Endothelial cell of umbilical vein (primary cell): ENCODE measurements at regions not wholly inside any gene's neighbourhood (a gene's known extent, or its start where the extent isn't known, plus 50 kb on each side); places are given as distances from the start of the nearest gene placed in this dataset.

Experiments used
- BruUV-seq: library from RNA; stranded (reverse); fragments of 400-500 nt; replicated peaks from 2 replicates; lab custom pipeline; 2021; lab: Mats Ljungman, UMichigan
- CTCF ChIA-PET: fragments of 300-600, 350-600 bp; sonication (Branson Sonifier 250); formaldehyde crosslinking; loops from one replicate; lab custom pipeline; 2021; ENCODE audit warnings: antibody characterized with exemption, inconsistent platforms; lab: Charles Lee
- POLR2A ChIA-PET: fragments of 300-600, 350-600 bp; sonication (Branson Sonifier 250); formaldehyde crosslinking; loops from one replicate; lab custom pipeline; 2021; ENCODE audit warnings: antibody characterized with exemption, inconsistent platforms; lab: Charles Lee
- DNase-seq: peaks from one replicate; pipeline ENCODE4 v3.0.0-alpha.2; 2011; ENCODE audit warnings: low read depth, low spot score
- FAIRE-seq: peaks from 2 replicates; lab custom pipeline; 2011; peaks lifted over from hg19 to GRCh38; lab: Jason Lieb, UNC
- H2AFZ ChIP-seq: 2 replicates; pipeline ENCODE4 v1.6.0; 2012; ENCODE audit warnings: low read depth, low read length, control low read depth, inconsistent platforms
- H3K27ac ChIP-seq: 2 replicates; pipeline ENCODE4 v1.5.1; 2011; ENCODE audit warnings: low read depth, mild to moderate bottlenecking, control low read depth, low read length, moderate library complexity; ENCODE audit not compliant: insufficient read depth
- H3K27me3 ChIP-seq, 2 experiments: 2 replicates each; pipeline versions ENCODE4 v1.6.0 to v1.6.1; 2011; ENCODE audit warnings: low read length in 2 of 2, mixed read lengths in 1 of 2; ENCODE audit not compliant: control insufficient read depth in 2 of 2, insufficient read depth in 2 of 2
- H3K36me3 ChIP-seq, 2 experiments: 2 replicates in 1 of 2; 3 replicates in 1 of 2; pipeline ENCODE4 v1.5.1; 2011; ENCODE audit warnings: low read length in 2 of 2, mild to moderate bottlenecking in 1 of 2, moderate library complexity in 1 of 2; ENCODE audit not compliant: control insufficient read depth in 2 of 2, insufficient read depth in 2 of 2; ENCODE audit errors: extremely low read depth in 1 of 2
- H3K4me1 ChIP-seq: 3 replicates; pipeline ENCODE4 v1.5.1; 2011; ENCODE audit warnings: mild to moderate bottlenecking, low read length; ENCODE audit not compliant: control insufficient read depth, insufficient read depth; ENCODE audit errors: extremely low read depth
- H3K4me2 ChIP-seq: 2 replicates; pipeline ENCODE4 v1.6.1; 2011; ENCODE audit warnings: low read length, control low read depth, mixed read lengths; ENCODE audit not compliant: insufficient read depth
- H3K4me3 ChIP-seq, 3 experiments: fragments of 200-600 bp in 1 of 3; sonication (generic), shearing (Covaris generic) in 1 of 3; replicated peaks in 1 of 3; 2 replicates each; pipeline ENCODE4 v1.5.1; 2011 to 2016; ENCODE audit warnings: control low read depth in 3 of 3, low read length in 3 of 3, mild to moderate bottlenecking in 2 of 3, inconsistent platforms in 1 of 3, low read depth in 1 of 3, moderate library complexity in 1 of 3; ENCODE audit not compliant: insufficient read depth in 1 of 3
- H3K79me2 ChIP-seq: 2 replicates; pipeline ENCODE4 v1.6.0; 2012; ENCODE audit warnings: low read length, inconsistent platforms; ENCODE audit not compliant: control insufficient read depth, insufficient read depth
- H3K9ac ChIP-seq: replicated peaks from 2 replicates; pipeline ENCODE3; 2011; ENCODE audit warnings: low read length, control low read depth; ENCODE audit not compliant: insufficient read depth; ENCODE audit errors: extremely low read depth
- H3K9me1 ChIP-seq: replicated peaks from 3 replicates; pipeline ENCODE4 v1.6.0; 2011; ENCODE audit warnings: mild to moderate bottlenecking, low read length; ENCODE audit not compliant: control insufficient read depth, insufficient read depth; ENCODE audit errors: extremely low read depth
- H3K9me3 ChIP-seq: replicated peaks from 2 replicates; pipeline ENCODE4 v1.5.1; 2012; ENCODE audit warnings: low read length, inconsistent platforms; ENCODE audit not compliant: control insufficient read depth, insufficient read depth
- H4K20me1 ChIP-seq: replicated peaks from 2 replicates; pipeline ENCODE3; 2011; ENCODE audit warnings: mild to moderate bottlenecking, low read length; ENCODE audit not compliant: control insufficient read depth, insufficient read depth; ENCODE audit errors: extremely low read depth
- EZH2 ChIP-seq: IDR thresholded peaks from 2 replicates; pipeline ENCODE4 v1.6.1; 2012; ENCODE audit warnings: borderline replicate concordance, low read depth, mild to moderate bottlenecking, moderate library complexity, low read length, inconsistent platforms; ENCODE audit not compliant: severe bottlenecking
- FOS ChIP-seq: IDR thresholded peaks from 2 replicates; pipeline ENCODE4 v1.6.1; 2011; ENCODE audit warnings: mild to moderate bottlenecking, low read length, moderate library complexity, borderline replicate concordance; ENCODE audit not compliant: insufficient read depth
- GATA2 ChIP-seq: IDR thresholded peaks from 2 replicates; pipeline ENCODE4 v1.7.0; 2011; ENCODE audit warnings: low read depth, mild to moderate bottlenecking, moderate library complexity, mixed read lengths, low read length; ENCODE audit not compliant: insufficient read length, insufficient read depth
- JUN ChIP-seq: IDR thresholded peaks from 2 replicates; pipeline ENCODE4 v1.6.1; 2011; ENCODE audit warnings: borderline replicate concordance, low read depth; ENCODE audit not compliant: insufficient read length, insufficient read depth
- MYC ChIP-seq: IDR thresholded peaks from one replicate; pipeline ENCODE4 v1.6.1; 2011; ENCODE audit warnings: mild to moderate bottlenecking, low read depth, low read length
- POLR2A ChIP-seq: IDR thresholded peaks from 2 replicates; pipeline ENCODE4 v1.6.1; 2012; ENCODE audit warnings: low read depth, mild to moderate bottlenecking, control low read depth, low read length
- POLR2AphosphoS5 ChIP-seq: IDR thresholded peaks from 2 replicates; pipeline ENCODE4 v1.6.1; 2012; ENCODE audit warnings: low read depth, mild to moderate bottlenecking, control low read depth, low read length, moderate library complexity; ENCODE audit not compliant: insufficient read depth
- dilution Hi-C: fragments of 300-500 bp; cut with MboI; formaldehyde crosslinking; loops from one replicate; pipeline ENCODE4 v1.15.0; 2019; ENCODE audit warnings: low sequenced_read_pairs; ENCODE audit not compliant: extremely low pct_ligation_motif_present
- intact Hi-C: fragments of 100-400 bp; cut with micrococcal nuclease; formaldehyde crosslinking; loops from one replicate; pipeline ENCODE4 v1.10.0; 2022
- TF ChIP-seq, protein P1 (sequence below), 2 donors: IDR thresholded peaks; 1 replicate in 1 of 2; 2 replicates in 1 of 2; pipeline ENCODE4 v1.5.1; 2011; ENCODE audit warnings: low read length in 2 of 2, mild to moderate bottlenecking in 2 of 2, moderate library complexity in 2 of 2, control low read depth in 1 of 2, inconsistent platforms in 1 of 2, low read depth in 1 of 2; ENCODE audit not compliant: insufficient read depth in 1 of 2; ENCODE audit errors: extremely low read depth in 1 of 2
- TF ChIP-seq, protein P2 (sequence below): IDR thresholded peaks from 2 replicates; pipeline ENCODE4 v1.6.1; 2011; ENCODE audit not compliant: insufficient read depth, insufficient read length

DNA sequence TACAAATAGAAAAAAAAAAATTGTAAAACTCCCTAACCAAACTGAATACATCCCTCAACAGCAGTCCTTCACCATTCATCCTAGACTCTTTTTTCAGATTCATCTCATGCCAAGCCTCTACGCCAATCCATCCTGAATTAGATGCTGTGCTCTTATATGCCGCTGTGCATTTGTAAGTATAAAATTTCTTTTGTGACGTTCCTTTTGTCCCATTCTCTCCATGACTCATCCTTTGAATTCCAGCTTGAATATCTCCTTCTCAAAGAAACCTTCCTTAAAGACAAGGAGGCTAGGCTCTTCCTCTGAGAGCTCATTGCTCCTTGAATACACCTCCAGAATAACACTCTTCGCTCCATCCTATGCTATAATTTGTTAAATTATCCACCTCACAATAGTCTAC is 359.2 kb downstream of the RMST start:
- no TSS peak for BruUV-seq
- no peaks in the 10 kb centered on the region for H3K4me1 ChIP-seq
- H3K9me3 ChIP-seq, result no peaks in the 10 kb centered on the region
- no peaks in the 10 kb centered on the region for H3K36me3 ChIP-seq
- intact Hi-C loops, result no loop called here
- H3K4me3 ChIP-seq, result no peak overlapping the region
- no peak for TF ChIP-seq FOS
- no peak for TF ChIP-seq EZH2
- no peak for TF ChIP-seq GATA2
- no peak for TF ChIP-seq MYC
- TF ChIP-seq, protein P1, sequence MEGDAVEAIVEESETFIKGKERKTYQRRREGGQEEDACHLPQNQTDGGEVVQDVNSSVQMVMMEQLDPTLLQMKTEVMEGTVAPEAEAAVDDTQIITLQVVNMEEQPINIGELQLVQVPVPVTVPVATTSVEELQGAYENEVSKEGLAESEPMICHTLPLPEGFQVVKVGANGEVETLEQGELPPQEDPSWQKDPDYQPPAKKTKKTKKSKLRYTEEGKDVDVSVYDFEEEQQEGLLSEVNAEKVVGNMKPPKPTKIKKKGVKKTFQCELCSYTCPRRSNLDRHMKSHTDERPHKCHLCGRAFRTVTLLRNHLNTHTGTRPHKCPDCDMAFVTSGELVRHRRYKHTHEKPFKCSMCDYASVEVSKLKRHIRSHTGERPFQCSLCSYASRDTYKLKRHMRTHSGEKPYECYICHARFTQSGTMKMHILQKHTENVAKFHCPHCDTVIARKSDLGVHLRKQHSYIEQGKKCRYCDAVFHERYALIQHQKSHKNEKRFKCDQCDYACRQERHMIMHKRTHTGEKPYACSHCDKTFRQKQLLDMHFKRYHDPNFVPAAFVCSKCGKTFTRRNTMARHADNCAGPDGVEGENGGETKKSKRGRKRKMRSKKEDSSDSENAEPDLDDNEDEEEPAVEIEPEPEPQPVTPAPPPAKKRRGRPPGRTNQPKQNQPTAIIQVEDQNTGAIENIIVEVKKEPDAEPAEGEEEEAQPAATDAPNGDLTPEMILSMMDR (IDR thresholded peaks at IDR 0.05; ENCODE audit: extremely low read depth in 1 of 2, insufficient read depth in 1 of 2, low read depth in 1 of 2, low read length in 2 of 2), result no peak
- no peak for TF ChIP-seq POLR2A
- TF ChIP-seq, protein P2, sequence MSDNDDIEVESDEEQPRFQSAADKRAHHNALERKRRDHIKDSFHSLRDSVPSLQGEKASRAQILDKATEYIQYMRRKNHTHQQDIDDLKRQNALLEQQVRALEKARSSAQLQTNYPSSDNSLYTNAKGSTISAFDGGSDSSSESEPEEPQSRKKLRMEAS, result no peak
- no peak for TF ChIP-seq POLR2AphosphoS5
- no peak for TF ChIP-seq JUN
- no peak overlapping the region for H2AFZ ChIP-seq
- FAIRE-seq, result no peak
- POLR2A ChIA-PET, result no interaction called here
- H3K79me2 ChIP-seq, result no peaks in the 10 kb centered on the region
- H3K9me1 ChIP-seq, result no peaks in the 10 kb centered on the region
- dilution Hi-C loops, result no loop called here
- no peaks in the 10 kb centered on the region for H4K20me1 ChIP-seq
- no peak for DNase-seq
- H3K9ac ChIP-seq, result no peak overlapping the region
- CTCF ChIA-PET, result no interaction called here
- H3K27ac ChIP-seq, result no peak overlapping the region
- no peaks in the 10 kb centered on the region for H3K27me3 ChIP-seq
- no peak overlapping the region for H3K4me2 ChIP-seq
